KMS-11 (cell line): ENCODE measurements at regions not wholly inside any gene's neighbourhood (a gene's known extent, or its start where the extent isn't known, plus 50 kb on each side); places are given as distances from the start of the nearest gene placed in this dataset.

Experiments used
- H2AFZ ChIP-seq: fragments of 200-600 bp; sonication (generic); 2 replicates; pipeline ENCODE4 v1.6.1; 2016; ENCODE audit warnings: antibody characterized with exemption, mixed run types, low read depth
- H3K27ac ChIP-seq: fragments of 200-600 bp; sonication (generic); 2 replicates; pipeline ENCODE4 v1.6.1; 2016; ENCODE audit warnings: mild to moderate bottlenecking, mixed run types
- H3K27me3 ChIP-seq: fragments of 200-600 bp; sonication (generic); 2 replicates; pipeline ENCODE4 v1.6.1; 2017; ENCODE audit warnings: mild to moderate bottlenecking, low read depth, mixed run types, moderate library complexity; ENCODE audit not compliant: insufficient read depth
- H3K36me3 ChIP-seq: fragments of 200-600 bp; sonication (generic); 2 replicates; pipeline ENCODE4 v1.6.1; 2017; ENCODE audit warnings: mild to moderate bottlenecking, mixed run types; ENCODE audit not compliant: insufficient read depth
- H3K4me1 ChIP-seq: fragments of 200-600 bp; sonication (generic); 2 replicates; pipeline ENCODE4 v1.6.1; 2016; ENCODE audit warnings: mild to moderate bottlenecking, low read depth, mixed run types; ENCODE audit not compliant: poor library complexity, severe bottlenecking
- H3K4me2 ChIP-seq: fragments of 200-600 bp; sonication (generic); 2 replicates; pipeline ENCODE4 v1.7.0; 2016; ENCODE audit warnings: mild to moderate bottlenecking, mixed run types
- H3K4me3 ChIP-seq: fragments of 200-600 bp; sonication (generic); IDR thresholded peaks from 2 replicates; pipeline ENCODE4 v1.6.1; 2017; ENCODE audit warnings: low read depth, low read length, mixed read lengths; ENCODE audit not compliant: insufficient read depth
- H3K79me2 ChIP-seq: fragments of 200-600 bp; sonication (generic); 2 replicates; pipeline ENCODE4 v1.6.1; 2016; ENCODE audit warnings: low read depth, mixed run types; ENCODE audit not compliant: insufficient read depth
- H3K9ac ChIP-seq: fragments of 200-600 bp; sonication (generic); 2 replicates; pipeline ENCODE4 v1.6.1; 2016; ENCODE audit warnings: mild to moderate bottlenecking, mixed run types
- H4K20me1 ChIP-seq: fragments of 200-600 bp; sonication (generic); 2 replicates; pipeline ENCODE4 v1.6.1; 2016; ENCODE audit warnings: mild to moderate bottlenecking, mixed run types; ENCODE audit not compliant: insufficient read depth
- CTCF ChIP-seq: fragments of 200-600 bp; sonication (generic); conservative IDR thresholded peaks from 2 replicates; pipeline ENCODE4 v1.6.1; 2017; ENCODE audit warnings: low read depth, mild to moderate bottlenecking, antibody characterized with exemption, low read length, moderate library complexity, mixed read lengths

GRCh38 chr4:102440498-102440897 is 60.7 kb upstream of the NFKB1 start:
- Histone ChIP-seq H3K27ac (no peak overlapping the region), H2AFZ (no peak overlapping the region), H3K4me3 (no peak overlapping the region), H3K4me1 (no peaks in the 10 kb centered on the region), H3K27me3 (no peaks in the 10 kb centered on the region), H3K4me2 (no peak overlapping the region), H4K20me1 (no peaks in the 10 kb centered on the region), H3K79me2 (no peaks in the 10 kb centered on the region), H3K36me3 (no peaks in the 10 kb centered on the region), H3K9ac (no peak overlapping the region)
- no peak for TF ChIP-seq CTCF

GRCh38 chr4:102441978-102442911 is 58.9 kb upstream of the NFKB1 start:
- Histone ChIP-seq H3K4me2 (no peak overlapping the region), H3K4me1 (no peaks in the 10 kb centered on the region), H4K20me1 (no peaks in the 10 kb centered on the region), H3K27ac (no peak overlapping the region), H3K9ac (no peak overlapping the region), H3K27me3 (no peaks in the 10 kb centered on the region), H2AFZ (no peak overlapping the region), H3K79me2 (no peaks in the 10 kb centered on the region), H3K4me3 (no peak overlapping the region), H3K36me3 (no peaks in the 10 kb centered on the region)
- no peak for TF ChIP-seq CTCF

GRCh38 chr4:102444752-102445151 is 56.4 kb upstream of the NFKB1 start:
- Histone ChIP-seq H3K27ac (no peak overlapping the region), H3K4me1 (no peaks in the 10 kb centered on the region), H4K20me1 (no peaks in the 10 kb centered on the region), H3K9ac (no peak overlapping the region), H3K4me2 (no peak overlapping the region), H3K27me3 (no peaks in the 10 kb centered on the region), H3K36me3 (no peaks in the 10 kb centered on the region), H3K79me2 (no peaks in the 10 kb centered on the region), H3K4me3 (no peak overlapping the region), H2AFZ (no peak overlapping the region)
- TF ChIP-seq CTCF = no peak

- no peaks in the 10 kb centered on the region for H4K20me1 ChIP-seq
- H3K4me1 ChIP-seq = no peaks in the 10 kb centered on the region
- no peak overlapping the region for H3K27ac ChIP-seq
- no peak overlapping the region for H3K4me3 ChIP-seq
- no peaks in the 10 kb centered on the region for H3K36me3 ChIP-seq
- H3K9ac ChIP-seq = no peak overlapping the region
- no peaks in the 10 kb centered on the region for H3K27me3 ChIP-seq
- H3K79me2 ChIP-seq = no peaks in the 10 kb centered on the region
- H2AFZ ChIP-seq = no peak overlapping the region
- no peak overlapping the region for H3K4me2 ChIP-seq
- TF ChIP-seq CTCF = no peak
Observed at GRCh38 chr4:102445213-102445612, 55.9 kb upstream of the NFKB1 start.
